ENCODE measurements at regions not wholly inside any gene's neighbourhood (a gene's known extent, or its start where the extent isn't known, plus 50 kb on each side); places are given as distances from the start of the nearest gene placed in this dataset.

- H3K23ac ChIP-seq (ENCODE audit: low read length): no peak overlapping the region
- no peaks in the 10 kb centered on the region for H3K36me3 ChIP-seq (ENCODE audit: control insufficient read depth in 1 of 2, insufficient read depth in 2 of 2, low read length in 2 of 2)
- no peaks in the 10 kb centered on the region for H3K27me3 ChIP-seq (ENCODE audit: insufficient read depth, low read length)
- H2BK5ac ChIP-seq (ENCODE audit: low read depth, low read length, poor library complexity): no peak overlapping the region
- H2AFZ ChIP-seq (ENCODE audit: insufficient read depth, low read length, poor library complexity): no peak overlapping the region
- no peak overlapping the region for H3K14ac ChIP-seq (ENCODE audit: low read length)
- no CpG with 5 or more reads among the region's 2 CpGs for WGBS (ENCODE audit: extremely low coverage, insufficient coverage, insufficient read length)
- H2BK120ac ChIP-seq (ENCODE audit: insufficient read depth, low read length, poor library complexity): no peak overlapping the region
- H3K79me2 ChIP-seq (ENCODE audit: control insufficient read depth, insufficient read depth, low read length, poor library complexity): no peaks in the 10 kb centered on the region
- no peak overlapping the region for H3K9ac ChIP-seq (ENCODE audit: low read length)
- H3K4me3 ChIP-seq (ENCODE audit: low read depth, low read length): no peak overlapping the region
- DNase-seq: no peak
- H4K91ac ChIP-seq (ENCODE audit: low read depth, low read length): no peak overlapping the region
- H3K79me1 ChIP-seq (ENCODE audit: low read length): no peaks in the 10 kb centered on the region
- H3K4me1 ChIP-seq (ENCODE audit: control insufficient read depth in 1 of 2, insufficient read depth in 2 of 2, low read length in 2 of 2): no peaks in the 10 kb centered on the region
- no peak overlapping the region for H2BK12ac ChIP-seq (ENCODE audit: low read length)
- H3K4ac ChIP-seq (ENCODE audit: low read depth, low read length): no peak overlapping the region
- H3K4me2 ChIP-seq (ENCODE audit: low read length): no peak overlapping the region
- no peak overlapping the region for H2AK5ac ChIP-seq (ENCODE audit: low read length)
- no peak overlapping the region for H3K18ac ChIP-seq (ENCODE audit: low read length)
- H3K9me3 ChIP-seq (ENCODE audit: insufficient read depth, low read depth, low read length): no peaks in the 10 kb centered on the region
- no peak overlapping the region for H4K12ac ChIP-seq (ENCODE audit: low read depth, low read length)
- no peak overlapping the region for H4K8ac ChIP-seq (ENCODE audit: low read depth, low read length)
- no peak overlapping the region for H3K27ac ChIP-seq (ENCODE audit: low read depth, low read length)
Measured at GRCh38 chr7:79872176-79872575, 262.5 kb upstream of the GNAI1 start.

DNA sequence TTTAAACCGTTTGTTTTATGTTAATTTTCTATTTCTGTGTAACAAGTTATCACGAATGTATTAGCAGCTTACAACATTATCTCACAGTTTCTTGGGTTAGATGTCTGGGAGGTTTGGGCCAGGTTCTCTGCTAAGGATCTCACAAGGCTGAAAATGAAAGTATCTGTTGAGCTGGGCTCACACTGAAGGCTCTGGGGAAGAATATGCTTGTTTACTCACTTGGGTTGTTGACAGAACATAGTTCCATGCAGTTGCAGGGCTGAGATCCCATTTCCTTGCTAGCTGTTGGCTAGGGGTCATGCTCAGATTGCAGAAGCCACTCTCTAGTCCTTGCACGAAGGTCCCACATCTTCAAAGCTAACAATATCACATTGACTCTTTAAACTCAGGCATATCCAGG, 266.6 kb upstream of the GNAI1 start:
- DNase-seq: no peak
- Histone ChIP-seq H3K9me3 (ENCODE audit: insufficient read depth, low read depth, low read length) (peaks cover 2% of the 10 kb centered on the region), H2BK120ac (ENCODE audit: insufficient read depth, low read length, poor library complexity) (no peak overlapping the region), H2AFZ (ENCODE audit: insufficient read depth, low read length, poor library complexity) (no peak overlapping the region), H3K4me1 (ENCODE audit: control insufficient read depth in 1 of 2, insufficient read depth in 2 of 2, low read length in 2 of 2) (no peaks in the 10 kb centered on the region), H2AK5ac (ENCODE audit: low read length) (no peak overlapping the region), H3K27ac (ENCODE audit: low read depth, low read length) (no peak overlapping the region), H3K4ac (ENCODE audit: low read depth, low read length) (no peak overlapping the region), H2BK12ac (ENCODE audit: low read length) (no peak overlapping the region), H3K23ac (ENCODE audit: low read length) (no peak overlapping the region), H3K4me2 (ENCODE audit: low read length) (no peak overlapping the region), H3K14ac (ENCODE audit: low read length) (no peak overlapping the region), H3K79me2 (ENCODE audit: control insufficient read depth, insufficient read depth, low read length, poor library complexity) (no peaks in the 10 kb centered on the region), H3K36me3 (ENCODE audit: control insufficient read depth in 1 of 2, insufficient read depth in 2 of 2, low read length in 2 of 2) (no peaks in the 10 kb centered on the region), H4K12ac (ENCODE audit: low read depth, low read length) (no peak overlapping the region), H3K27me3 (ENCODE audit: insufficient read depth, low read length) (no peaks in the 10 kb centered on the region), H4K8ac (ENCODE audit: low read depth, low read length) (no peak overlapping the region), H4K91ac (ENCODE audit: low read depth, low read length) (no peak overlapping the region), H3K18ac (ENCODE audit: low read length) (no peak overlapping the region), H3K9ac (ENCODE audit: low read length) (no peak overlapping the region), H3K4me3 (ENCODE audit: low read depth, low read length) (no peak overlapping the region), H2BK5ac (ENCODE audit: low read depth, low read length, poor library complexity) (no peak overlapping the region), H3K79me1 (ENCODE audit: low read length) (no peaks in the 10 kb centered on the region)
- no CpG with 5 or more reads among the region's 3 CpGs for WGBS (ENCODE audit: extremely low coverage, insufficient coverage, insufficient read length)

DNA sequence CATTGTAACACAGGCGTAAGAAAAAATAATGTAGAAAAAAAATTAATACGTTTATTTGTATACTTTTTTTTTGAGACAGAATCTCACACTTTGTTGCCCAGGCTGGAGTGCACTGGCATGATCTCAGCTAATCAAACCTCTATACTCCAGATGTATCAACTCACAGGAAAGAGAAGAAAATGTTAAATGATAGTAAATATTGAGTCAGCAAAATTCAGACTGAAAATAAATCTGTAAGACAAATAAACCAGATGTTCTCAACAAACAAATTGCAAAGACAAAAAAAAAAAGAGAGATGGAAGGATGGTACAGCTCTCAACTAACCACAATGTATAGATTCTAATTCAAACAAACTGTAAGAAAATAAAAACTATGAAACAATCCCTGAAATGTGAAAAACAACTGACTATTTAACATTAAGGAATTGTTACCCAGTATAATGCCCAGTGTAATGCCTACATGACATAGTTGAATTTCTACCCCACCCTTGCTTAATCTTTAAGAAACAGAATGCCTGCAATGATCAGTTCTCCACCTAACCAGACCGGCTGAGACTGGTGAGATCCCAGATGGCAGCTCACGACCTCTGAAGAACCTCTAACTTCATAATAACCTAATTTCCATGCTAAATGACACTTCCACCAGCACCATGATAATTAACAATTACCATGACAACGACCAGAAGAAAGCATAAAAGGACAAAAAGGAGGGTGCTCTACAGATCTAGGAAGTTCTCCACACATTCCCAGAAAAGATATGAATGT, 272.0 kb upstream of the GNAI1 start:
- Histone ChIP-seq H4K91ac (ENCODE audit: low read depth, low read length) (no peak overlapping the region), H3K18ac (ENCODE audit: low read length) (no peak overlapping the region), H2BK12ac (ENCODE audit: low read length) (no peak overlapping the region), H3K9me3 (ENCODE audit: insufficient read depth, low read depth, low read length) (peaks cover 2% of the 10 kb centered on the region), H2AFZ (ENCODE audit: insufficient read depth, low read length, poor library complexity) (no peak overlapping the region), H3K14ac (ENCODE audit: low read length) (no peak overlapping the region), H3K4me3 (ENCODE audit: low read depth, low read length) (no peak overlapping the region), H2BK120ac (ENCODE audit: insufficient read depth, low read length, poor library complexity) (no peak overlapping the region), H4K12ac (ENCODE audit: low read depth, low read length) (no peak overlapping the region), H3K79me2 (ENCODE audit: control insufficient read depth, insufficient read depth, low read length, poor library complexity) (no peaks in the 10 kb centered on the region), H3K27ac (ENCODE audit: low read depth, low read length) (no peak overlapping the region), H2BK5ac (ENCODE audit: low read depth, low read length, poor library complexity) (no peak overlapping the region), H3K4ac (ENCODE audit: low read depth, low read length) (no peak overlapping the region), H2AK5ac (ENCODE audit: low read length) (no peak overlapping the region), H3K36me3 (ENCODE audit: control insufficient read depth in 1 of 2, insufficient read depth in 2 of 2, low read length in 2 of 2) (no peaks in the 10 kb centered on the region), H4K8ac (ENCODE audit: low read depth, low read length) (no peak overlapping the region), H3K27me3 (ENCODE audit: insufficient read depth, low read length) (no peaks in the 10 kb centered on the region), H3K23ac (ENCODE audit: low read length) (no peak overlapping the region), H3K79me1 (ENCODE audit: low read length) (no peaks in the 10 kb centered on the region), H3K4me2 (ENCODE audit: low read length) (no peak overlapping the region), H3K9ac (ENCODE audit: low read length) (no peak overlapping the region), H3K4me1 (ENCODE audit: control insufficient read depth in 1 of 2, insufficient read depth in 2 of 2, low read length in 2 of 2) (no peaks in the 10 kb centered on the region)
- no CpG with 5 or more reads among the region's 5 CpGs for WGBS (ENCODE audit: extremely low coverage, insufficient coverage, insufficient read length)
- DNase-seq: no peak

GRCh38 chr7:79855172-79855571, 279.5 kb upstream of the GNAI1 start:
- no CpG with 5 or more reads among the region's 1 CpG for WGBS (ENCODE audit: extremely low coverage, insufficient coverage, insufficient read length)
- Histone ChIP-seq H4K8ac (ENCODE audit: low read depth, low read length) (no peak overlapping the region), H3K27me3 (ENCODE audit: insufficient read depth, low read length) (no peaks in the 10 kb centered on the region), H3K27ac (ENCODE audit: low read depth, low read length) (no peak overlapping the region), H3K4me2 (ENCODE audit: low read length) (no peak overlapping the region), H2AK5ac (ENCODE audit: low read length) (no peak overlapping the region), H2BK12ac (ENCODE audit: low read length) (no peak overlapping the region), H3K4me3 (ENCODE audit: low read depth, low read length) (no peak overlapping the region), H4K91ac (ENCODE audit: low read depth, low read length) (no peak overlapping the region), H3K18ac (ENCODE audit: low read length) (no peak overlapping the region), H3K4ac (ENCODE audit: low read depth, low read length) (no peak overlapping the region), H2AFZ (ENCODE audit: insufficient read depth, low read length, poor library complexity) (no peak overlapping the region), H3K9me3 (ENCODE audit: insufficient read depth, low read depth, low read length) (no peaks in the 10 kb centered on the region), H3K14ac (ENCODE audit: low read length) (no peak overlapping the region), H2BK5ac (ENCODE audit: low read depth, low read length, poor library complexity) (no peak overlapping the region), H3K9ac (ENCODE audit: low read length) (no peak overlapping the region), H3K79me2 (ENCODE audit: control insufficient read depth, insufficient read depth, low read length, poor library complexity) (no peaks in the 10 kb centered on the region), H3K23ac (ENCODE audit: low read length) (no peak overlapping the region), H2BK120ac (ENCODE audit: insufficient read depth, low read length, poor library complexity) (no peak overlapping the region), H3K79me1 (ENCODE audit: low read length) (no peaks in the 10 kb centered on the region), H3K36me3 (ENCODE audit: control insufficient read depth in 1 of 2, insufficient read depth in 2 of 2, low read length in 2 of 2) (no peaks in the 10 kb centered on the region), H3K4me1 (ENCODE audit: control insufficient read depth in 1 of 2, insufficient read depth in 2 of 2, low read length in 2 of 2) (no peaks in the 10 kb centered on the region), H4K12ac (ENCODE audit: low read depth, low read length) (no peak overlapping the region)
- DNase-seq: peak in 1 of 2 donors; percentile 7

All from trophoblast cell (in vitro differentiated cells and primary cell).